GM18870 (cell line): ENCODE measurements at regions not wholly inside any gene's neighbourhood (a gene's known extent, or its start where the extent isn't known, plus 50 kb on each side); places are given as distances from the start of the nearest gene placed in this dataset.
"Not testable (repeated sequence)": the region's sequence is repeated elsewhere in the genome, so short reads cannot be mapped to it uniquely, and the experiment has no call there.

Source experiments
- ATAC-seq: cut with Tn5 transposase; IDR thresholded peaks from one replicate; pipeline ENCODE4 v1.9.1; 2021; ENCODE audit warnings: moderate library complexity; ENCODE audit not compliant: unreplicated experiment

GRCh38 chr7:50251765-50252164, 52.8 kb upstream of the IKZF1 start:
- no peak for ATAC-seq

DNA sequence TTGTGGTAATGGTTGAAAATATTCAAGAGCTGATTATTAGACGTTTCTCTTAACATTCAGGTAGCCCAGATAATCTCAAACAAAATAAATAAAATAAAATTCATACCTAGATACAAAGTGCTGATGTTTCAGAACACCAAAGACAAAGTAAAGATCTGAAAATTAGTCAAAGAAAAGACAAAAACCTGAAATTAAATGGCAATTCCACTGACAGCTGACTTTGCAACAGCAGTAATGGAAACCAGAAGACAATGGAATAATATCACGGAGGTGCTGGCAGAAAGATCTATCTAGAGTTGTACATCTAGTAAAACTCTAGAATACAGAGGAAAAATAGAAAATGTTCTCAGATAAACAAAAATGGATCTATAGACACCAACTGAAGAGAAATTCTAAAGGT, 58.0 kb upstream of the IKZF1 start:
- no peak for ATAC-seq

DNA sequence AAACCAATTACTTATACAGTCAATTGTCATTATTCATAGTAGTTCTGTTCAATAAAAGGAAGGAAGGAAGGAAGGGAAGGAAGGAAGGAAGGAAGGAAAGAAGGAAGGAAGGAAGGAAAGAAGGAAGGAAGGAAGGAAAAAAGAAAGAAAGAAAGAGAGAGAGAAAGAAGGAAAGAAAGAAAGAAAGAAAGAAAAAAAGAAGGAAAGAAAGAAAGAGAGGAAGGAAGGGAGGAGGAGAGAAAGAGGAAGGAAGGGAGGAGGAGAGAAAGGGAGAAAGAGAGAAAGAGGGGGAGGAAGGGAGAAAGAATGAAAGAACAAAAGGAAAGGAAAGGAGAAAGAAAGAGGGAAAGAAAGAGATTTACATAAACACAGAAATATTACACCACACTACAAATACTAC, 62.4 kb upstream of the IKZF1 start:
- not testable (repeated sequence) for ATAC-seq

DNA sequence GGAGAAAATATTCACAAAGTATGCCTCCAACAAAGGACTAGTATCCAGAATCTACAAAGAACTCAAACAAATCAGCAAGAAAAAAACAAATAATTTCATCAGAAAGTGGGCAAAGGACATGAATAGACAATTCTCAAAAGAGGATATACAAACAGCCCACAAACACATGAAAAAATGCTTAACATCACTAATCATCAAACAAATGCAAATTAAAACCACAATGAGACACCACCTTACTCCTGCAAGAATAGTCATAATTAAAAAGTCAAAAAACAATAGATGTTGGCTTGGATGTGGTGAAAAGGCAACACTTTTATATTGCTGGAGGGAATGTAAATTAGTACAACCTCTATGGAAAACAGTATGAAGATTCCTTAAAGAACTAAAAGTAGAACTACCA, 63.8 kb upstream of the IKZF1 start:
- not testable (repeated sequence) for ATAC-seq

- ATAC-seq: no peak
Measured at GRCh38 chr7:50229964-50230363, 74.6 kb upstream of the IKZF1 start.

- ATAC-seq: no peak
Measured at GRCh38 chr7:50228148-50228547, 76.4 kb upstream of the IKZF1 start.

DNA sequence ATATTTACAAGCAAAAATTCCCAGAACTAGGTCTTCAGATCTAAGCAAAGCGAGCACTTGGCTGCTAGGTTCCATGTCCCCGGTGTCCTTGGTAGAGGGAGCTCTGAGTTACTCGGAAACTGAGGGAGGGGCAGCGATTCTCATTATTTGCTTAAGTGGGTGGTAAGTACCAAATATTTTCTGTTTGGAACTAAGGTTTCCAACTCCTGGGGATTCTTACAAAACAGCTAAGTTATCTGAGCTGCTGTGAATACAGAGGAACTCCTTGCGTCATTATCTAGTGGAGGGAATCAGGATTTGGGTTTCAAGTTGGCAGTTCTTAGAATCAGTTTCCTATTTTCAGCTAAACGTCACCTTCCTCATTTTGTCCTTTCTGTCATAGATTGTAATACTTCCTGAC, 76.8 kb upstream of the IKZF1 start:
- no peak for ATAC-seq

GRCh38 chr7:50226669-50227068, 77.8 kb upstream of the IKZF1 start:
- no peak for ATAC-seq

DNA sequence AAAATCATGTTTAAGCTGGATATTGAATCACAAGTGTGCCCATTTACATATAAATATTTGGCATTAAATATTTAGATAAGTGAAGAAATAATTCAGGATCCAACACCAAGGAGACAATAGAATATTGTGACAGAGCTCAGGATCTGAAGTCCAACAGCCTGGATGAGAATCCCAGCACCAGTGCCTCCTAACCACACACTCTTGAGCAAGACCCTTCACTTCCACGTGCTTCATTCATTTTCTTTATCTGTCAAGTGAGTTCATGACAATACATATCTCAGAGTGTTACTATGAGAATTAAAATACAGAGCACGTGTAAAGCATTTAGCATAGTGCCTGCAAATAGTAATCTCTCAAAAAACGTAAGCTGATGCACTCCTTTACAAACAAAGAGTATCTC, 78.4 kb upstream of the IKZF1 start:
- no peak for ATAC-seq

GRCh38 chr7:50221433-50221832, 83.1 kb upstream of the IKZF1 start:
- no peak for ATAC-seq

- ATAC-seq: no peak
Measured at GRCh38 chr7:50221028-50221427, 83.5 kb upstream of the IKZF1 start.

DNA sequence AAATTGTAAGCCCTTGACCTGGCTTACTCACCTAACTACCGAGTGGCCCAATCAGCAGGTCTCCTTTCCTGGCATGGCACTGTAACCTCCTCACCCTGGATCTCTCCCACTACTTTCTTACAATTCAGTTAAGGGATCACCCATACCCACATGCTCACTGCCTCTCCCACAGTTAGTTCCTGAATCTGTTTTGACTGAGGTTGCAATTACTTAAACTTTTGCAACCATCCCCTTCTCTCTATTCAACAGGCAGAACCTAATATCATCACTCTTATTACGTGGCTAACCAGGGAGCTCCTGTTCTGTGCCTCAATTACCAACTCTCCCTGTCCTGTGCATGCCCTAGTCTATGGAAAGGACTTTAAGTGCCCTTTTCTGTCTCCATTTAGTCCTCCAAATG, 84.2 kb upstream of the IKZF1 start:
- no peak for ATAC-seq

DNA sequence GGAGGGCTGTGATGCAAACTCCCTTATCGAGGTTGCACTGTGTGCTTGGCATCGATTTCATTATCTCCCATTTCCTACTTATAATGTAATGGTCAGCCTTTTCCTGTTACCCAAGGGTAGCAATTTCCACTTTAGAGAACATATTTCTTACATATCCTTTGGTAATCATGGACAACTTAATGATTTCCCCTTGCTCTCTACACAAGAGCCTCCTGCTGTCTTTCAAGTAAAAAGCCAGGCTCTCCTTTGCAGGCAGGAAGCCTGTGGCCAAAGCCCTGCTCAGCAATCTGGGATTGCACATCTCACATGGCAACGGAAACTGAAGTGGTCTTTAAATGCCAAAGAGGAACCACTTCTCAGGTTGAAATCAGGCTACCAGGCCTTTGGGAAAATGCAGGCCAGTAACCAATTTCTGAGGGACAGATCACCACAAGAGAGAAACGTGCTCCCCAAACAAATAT, 86.7 kb upstream of the IKZF1 start:
- no peak for ATAC-seq

- no peak for ATAC-seq
Measured at GRCh38 chr7:50217401-50217800, 87.1 kb upstream of the IKZF1 start.

- ATAC-seq: no peak
Measured at GRCh38 chr7:50216626-50217025, 87.9 kb upstream of the IKZF1 start.

- no peak for ATAC-seq
Measured at GRCh38 chr7:50214771-50215170, 89.7 kb upstream of the IKZF1 start.

- ATAC-seq: no peak
Measured at GRCh38 chr7:50214126-50214670, 90.3 kb upstream of the IKZF1 start.

GRCh38 chr7:50213622-50214017, 90.9 kb upstream of the IKZF1 start:
- ATAC-seq: no peak

- ATAC-seq: peak; percentile 40
Measured at GRCh38 chr7:50212666-50213621, 91.6 kb upstream of the IKZF1 start.

- ATAC-seq: no peak
Measured at GRCh38 chr7:50212016-50212325, 92.5 kb upstream of the IKZF1 start.

- no peak for ATAC-seq
Measured at GRCh38 chr7:50211130-50212015, 93.1 kb upstream of the IKZF1 start.

- ATAC-seq: no peak
Measured at GRCh38 chr7:50210706-50211115, 93.8 kb upstream of the IKZF1 start.
